HepG2 (cell line): ENCODE measurements at regions not wholly inside any gene's neighbourhood (a gene's known extent, or its start where the extent isn't known, plus 50 kb on each side); places are given as distances from the start of the nearest gene placed in this dataset.

Experiments
- ATAC-seq: fragments of 200-7000 bp; cut with Tn5 transposase; 3 replicates; pipeline ENCODE4 v1.9.1; 2020; ENCODE audit warnings: mild to moderate bottlenecking, moderate library complexity
- BruUV-seq: library from RNA; stranded (reverse); fragments of 400-500 nt; replicated peaks from 2 replicates; lab custom pipeline; 2021; lab: Mats Ljungman, UMichigan
- CTCF ChIA-PET: fragments of 300-600 bp; formaldehyde crosslinking; extraction: SDS; loops from one replicate; lab custom pipeline; 2021; ENCODE audit warnings: low total read pairs, inconsistent platforms, low intra/inter-chr PET ratio; lab: Yijun Ruan, JAX
- POLR2A ChIA-PET: fragments of 350-600 bp; sonication (Branson Sonifier 250); formaldehyde crosslinking; loops from one replicate; lab custom pipeline; 2020; ENCODE audit warnings: antibody characterized with exemption, inconsistent platforms; lab: Yijun Ruan, JAX
- DNase-seq: peaks from one replicate; pipeline ENCODE4 v3.0.0-alpha.2; 2015; ENCODE audit warnings: low spot score
- FAIRE-seq: peaks from 3 replicates; lab custom pipeline; 2011; peaks lifted over from hg19 to GRCh38; lab: Jason Lieb, UNC
- H2AFZ ChIP-seq: one replicate; pipeline ENCODE4 v1.6.1; 2011; ENCODE audit warnings: low read length, inconsistent platforms
- H3K27ac ChIP-seq: fragments of 300-600 bp; 3 replicates; pipeline ENCODE4 v1.8.0; 2011; ENCODE audit warnings: mixed run types, mild to moderate bottlenecking, mixed read lengths, low read length, inconsistent platforms; ENCODE audit not compliant: insufficient read depth; ENCODE audit errors: extremely low read length
- H3K27me3 ChIP-seq, 2 experiments: fragments of 200-600 bp in 1 of 2; 2 replicates in 1 of 2; 3 replicates in 1 of 2; pipeline versions ENCODE4 v1.6.0 to v1.8.0; 2011; ENCODE audit warnings: low read length in 2 of 2, mild to moderate bottlenecking in 2 of 2, moderate library complexity in 2 of 2, inconsistent platforms in 1 of 2; ENCODE audit not compliant: insufficient read depth in 2 of 2, control insufficient read depth in 1 of 2
- H3K36me3 ChIP-seq, 2 experiments: fragments of 200-600 bp in 1 of 2; replicated peaks in 1 of 2; 2 replicates in 1 of 2; 3 replicates in 1 of 2; pipeline versions ENCODE4 v1.5.1 to v1.8.0; 2011; ENCODE audit warnings: low read length in 2 of 2, inconsistent platforms in 1 of 2; ENCODE audit not compliant: insufficient read depth in 2 of 2, control insufficient read depth in 1 of 2
- H3K4me1 ChIP-seq: 2 replicates; pipeline ENCODE4 v1.5.1; 2012; ENCODE audit warnings: low read length, inconsistent platforms; ENCODE audit not compliant: insufficient read depth
- H3K4me2 ChIP-seq: 2 replicates; pipeline ENCODE4 v1.6.0; 2011; ENCODE audit warnings: low read depth, low read length, inconsistent platforms
- H3K4me3 ChIP-seq, 3 experiments: fragments of 200-600 bp in 1 of 3; sonication (generic), shearing (Covaris generic) in 1 of 3; replicated peaks in 1 of 3; 2 replicates each; pipeline ENCODE4 v1.5.1; 2011 to 2016; ENCODE audit warnings: low read length in 3 of 3, inconsistent platforms in 2 of 3, low read depth in 2 of 3, mild to moderate bottlenecking in 2 of 3, control low read depth in 1 of 3, mixed read lengths in 1 of 3; ENCODE audit not compliant: insufficient read depth in 1 of 3
- H3K79me2 ChIP-seq: one replicate; pipeline ENCODE4 v1.6.1; 2011; ENCODE audit warnings: low read length, inconsistent platforms; ENCODE audit not compliant: insufficient read depth
- H3K9ac ChIP-seq: 2 replicates; pipeline ENCODE4 v1.6.0; 2011; ENCODE audit warnings: mild to moderate bottlenecking, low read depth, low read length, inconsistent platforms; ENCODE audit not compliant: insufficient read depth
- H3K9me3 ChIP-seq: 2 replicates; pipeline ENCODE4 v1.5.1; 2012; ENCODE audit warnings: mild to moderate bottlenecking, low read length
- H4K20me1 ChIP-seq: 2 replicates; pipeline ENCODE4 v1.6.0; 2011; ENCODE audit warnings: inconsistent platforms, mild to moderate bottlenecking, low read length, moderate library complexity; ENCODE audit not compliant: insufficient read depth
- ZSCAN29 ChIP-seq: sonication (generic); formaldehyde crosslinking; conservative IDR thresholded peaks from 2 replicates; pipeline ENCODE4 v1.4.0; 2020; ENCODE audit warnings: mild to moderate bottlenecking, missing genetic modification reagents
- WGBS: methylation state at CpG from one replicate; pipeline ENCODE4 v1.1.6; 2017; ENCODE audit warnings: low lambda C conversion rate; 5-methylcytosine and 5-hydroxymethylcytosine counted together
- in situ Hi-C: cut with HindIII; loops from 2 replicates; pipeline ENCODE4 v1.10.0; 2017; ENCODE audit warnings: low pct_unique_long_range_greater_than_20kb; ENCODE audit not compliant: extremely low pct_ligation_motif_present
- intact Hi-C: fragments of 100-400 bp; cut with micrococcal nuclease; formaldehyde crosslinking; loops from one replicate; pipeline ENCODE4 v1.10.0; 2022; ENCODE audit not compliant: unreplicated experiment
- TF ChIP-seq, protein P1 (sequence below): sonication (generic); formaldehyde crosslinking; IDR thresholded peaks from 2 replicates; pipeline ENCODE4 v1.4.0; 2020; ENCODE audit warnings: missing genetic modification reagents

DNA sequence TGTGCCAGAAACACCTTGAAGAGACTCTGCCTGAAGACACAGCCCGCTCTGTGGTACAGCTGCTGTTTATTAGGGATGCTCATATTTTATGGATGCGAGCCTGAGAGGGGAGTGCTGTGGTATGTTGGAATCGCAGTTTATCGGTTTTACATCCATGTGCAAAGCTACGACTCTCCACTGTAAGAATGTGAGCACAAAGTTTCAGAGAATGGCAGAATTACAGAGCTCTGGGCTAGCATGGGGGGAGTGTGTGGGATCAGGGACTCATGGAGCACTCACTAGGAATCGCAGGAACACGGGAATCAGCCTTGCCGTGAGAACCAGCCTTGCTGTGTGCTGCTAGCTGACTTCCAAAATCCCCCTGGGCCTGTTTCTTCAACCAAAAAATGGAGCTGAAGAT is 199.9 kb downstream of the RNF144A start:
- Histone ChIP-seq H3K4me3 (no peak overlapping the region), H3K9ac (no peak overlapping the region), H3K9me3 (no peaks in the 10 kb centered on the region), H3K36me3 (no peaks in the 10 kb centered on the region), H4K20me1 (no peaks in the 10 kb centered on the region), H3K79me2 (no peaks in the 10 kb centered on the region), H3K4me2 (no peak overlapping the region), H2AFZ (no peak overlapping the region), H3K4me1 (no peaks in the 10 kb centered on the region), H3K27me3 (no peaks in the 10 kb centered on the region), H3K27ac (no peak overlapping the region)
- CTCF ChIA-PET: no interaction called here
- no TSS peak for BruUV-seq
- DNase-seq: no peak
- 61% methylated on average over 8 of the region's 8 CpGs for whole genome bisulfite sequencing
- intact Hi-C loops (loop anchor here (5.0 kb wide), 2 partner anchors 85 to 1570 kb away; no protein-coding TSS in a partner anchor), in situ Hi-C loops (loop anchor here (25.0 kb wide), 1 partner anchor 545 kb away; no protein-coding TSS in a partner anchor)
- POLR2A ChIA-PET: no interaction called here
- no peak for TF ChIP-seq ZSCAN29 (CRISPR knock-in tag)
- TF ChIP-seq, protein P1, sequence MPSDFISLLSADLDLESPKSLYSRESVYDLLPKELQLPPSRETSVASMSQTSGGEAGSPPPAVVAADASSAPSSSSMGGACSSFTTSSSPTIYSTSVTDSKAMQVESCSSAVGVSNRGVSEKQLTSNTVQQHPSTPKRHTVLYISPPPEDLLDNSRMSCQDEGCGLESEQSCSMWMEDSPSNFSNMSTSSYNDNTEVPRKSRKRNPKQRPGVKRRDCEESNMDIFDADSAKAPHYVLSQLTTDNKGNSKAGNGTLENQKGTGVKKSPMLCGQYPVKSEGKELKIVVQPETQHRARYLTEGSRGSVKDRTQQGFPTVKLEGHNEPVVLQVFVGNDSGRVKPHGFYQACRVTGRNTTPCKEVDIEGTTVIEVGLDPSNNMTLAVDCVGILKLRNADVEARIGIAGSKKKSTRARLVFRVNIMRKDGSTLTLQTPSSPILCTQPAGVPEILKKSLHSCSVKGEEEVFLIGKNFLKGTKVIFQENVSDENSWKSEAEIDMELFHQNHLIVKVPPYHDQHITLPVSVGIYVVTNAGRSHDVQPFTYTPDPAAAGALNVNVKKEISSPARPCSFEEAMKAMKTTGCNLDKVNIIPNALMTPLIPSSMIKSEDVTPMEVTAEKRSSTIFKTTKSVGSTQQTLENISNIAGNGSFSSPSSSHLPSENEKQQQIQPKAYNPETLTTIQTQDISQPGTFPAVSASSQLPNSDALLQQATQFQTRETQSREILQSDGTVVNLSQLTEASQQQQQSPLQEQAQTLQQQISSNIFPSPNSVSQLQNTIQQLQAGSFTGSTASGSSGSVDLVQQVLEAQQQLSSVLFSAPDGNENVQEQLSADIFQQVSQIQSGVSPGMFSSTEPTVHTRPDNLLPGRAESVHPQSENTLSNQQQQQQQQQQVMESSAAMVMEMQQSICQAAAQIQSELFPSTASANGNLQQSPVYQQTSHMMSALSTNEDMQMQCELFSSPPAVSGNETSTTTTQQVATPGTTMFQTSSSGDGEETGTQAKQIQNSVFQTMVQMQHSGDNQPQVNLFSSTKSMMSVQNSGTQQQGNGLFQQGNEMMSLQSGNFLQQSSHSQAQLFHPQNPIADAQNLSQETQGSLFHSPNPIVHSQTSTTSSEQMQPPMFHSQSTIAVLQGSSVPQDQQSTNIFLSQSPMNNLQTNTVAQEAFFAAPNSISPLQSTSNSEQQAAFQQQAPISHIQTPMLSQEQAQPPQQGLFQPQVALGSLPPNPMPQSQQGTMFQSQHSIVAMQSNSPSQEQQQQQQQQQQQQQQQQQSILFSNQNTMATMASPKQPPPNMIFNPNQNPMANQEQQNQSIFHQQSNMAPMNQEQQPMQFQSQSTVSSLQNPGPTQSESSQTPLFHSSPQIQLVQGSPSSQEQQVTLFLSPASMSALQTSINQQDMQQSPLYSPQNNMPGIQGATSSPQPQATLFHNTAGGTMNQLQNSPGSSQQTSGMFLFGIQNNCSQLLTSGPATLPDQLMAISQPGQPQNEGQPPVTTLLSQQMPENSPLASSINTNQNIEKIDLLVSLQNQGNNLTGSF (CRISPR knock-in tag): no peak
- no peak for ATAC-seq
- FAIRE-seq: no peak
